ENCODE measurements at regions not wholly inside any gene's neighbourhood (a gene's known extent, or its start where the extent isn't known, plus 50 kb on each side); places are given as distances from the start of the nearest gene placed in this dataset.

- DNase-seq, result peak; percentile 29 to 57 (median 40)
These were observed 67.1 kb upstream of the PPP1R26 start for GRCh38 chr9:135412315-135413085.

GRCh38 chr9:135413086-135413375, 66.6 kb upstream of the PPP1R26 start:
- DNase-seq, result no peak

GRCh38 chr9:135413461-135413860, 66.1 kb upstream of the PPP1R26 start:
- DNase-seq, result no peak

- no peak for DNase-seq
These were observed 65.3 kb upstream of the PPP1R26 start for GRCh38 chr9:135414293-135414692.

- DNase-seq, result no peak
These were observed 64.0 kb upstream of the PPP1R26 start for GRCh38 chr9:135415586-135415985.

- no peak for DNase-seq
These were observed 62.8 kb upstream of the PPP1R26 start for GRCh38 chr9:135416664-135417290.

- no peak for DNase-seq
These were observed 61.4 kb upstream of the PPP1R26 start for GRCh38 chr9:135418161-135418560.

- DNase-seq, result no peak
These were observed 60.5 kb upstream of the PPP1R26 start for GRCh38 chr9:135419106-135419505.

GRCh38 chr9:135422341-135422944, 57.1 kb upstream of the PPP1R26 start:
- no peak for DNase-seq

GRCh38 chr9:135423725-135424124, 55.9 kb upstream of the PPP1R26 start:
- no peak for DNase-seq
